Transverse colon (tissue), 3 donors: ENCODE measurements at regions not wholly inside any gene's neighbourhood (a gene's known extent, or its start where the extent isn't known, plus 50 kb on each side); places are given as distances from the start of the nearest gene placed in this dataset.

Source experiments
- POLR2A ChIP-seq: fragments of 450-650 bp; IDR thresholded peaks from one replicate; pipeline ENCODE4 v1.6.1; 2016; ENCODE audit warnings: antibody characterized with exemption, mild to moderate bottlenecking, moderate library complexity
- TF ChIP-seq, protein P1 (sequence below), 5 experiments: fragments of 200-600 bp in 3 of 5; fragments of 450-650 bp in 2 of 5; sonication (generic) in 3 of 5; IDR thresholded peaks; 1 replicate in 2 of 5; 2 replicates in 3 of 5; pipeline ENCODE4 v1.5.1; 2016 to 2017; ENCODE audit warnings: antibody characterized with exemption in 5 of 5, inconsistent platforms in 3 of 5, mild to moderate bottlenecking in 2 of 5, moderate library complexity in 1 of 5

DNA sequence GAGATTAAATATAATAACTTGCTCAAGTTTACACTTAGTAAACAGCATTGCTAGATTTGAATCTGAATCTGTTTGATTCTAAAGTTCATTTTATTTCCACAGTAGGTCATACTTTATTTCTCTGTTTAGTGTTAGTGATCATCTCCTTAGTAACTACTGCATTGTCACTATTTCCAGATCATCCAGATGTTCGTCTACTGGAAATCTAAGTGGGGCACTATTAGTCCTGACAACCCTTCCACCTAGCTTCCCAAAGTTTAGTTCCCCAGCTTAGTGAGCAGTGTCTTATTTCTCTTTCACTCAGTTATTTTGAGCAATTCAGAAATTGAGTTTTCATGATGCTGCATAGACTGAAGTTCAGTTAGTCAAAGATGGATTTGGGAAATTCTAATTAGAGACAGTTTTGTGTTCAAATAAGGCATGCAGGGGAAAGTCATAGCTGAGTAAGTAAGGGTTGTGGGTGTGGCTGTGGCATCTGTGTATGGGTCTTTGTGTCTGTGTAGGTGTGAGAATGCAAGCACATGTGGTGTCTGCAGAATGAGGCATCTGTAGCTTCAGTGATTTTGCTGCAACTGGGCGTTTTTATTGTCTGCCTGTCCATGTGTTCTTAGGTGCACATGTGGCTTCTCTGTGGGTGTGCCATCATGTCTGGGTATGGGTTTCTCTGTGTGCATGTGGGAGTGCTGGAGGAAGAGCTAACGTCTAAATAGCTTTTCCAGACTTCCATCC lies 107.3 kb downstream of the NTMT2 start:
- TF ChIP-seq POLR2A = no peak
- TF ChIP-seq, protein P1, sequence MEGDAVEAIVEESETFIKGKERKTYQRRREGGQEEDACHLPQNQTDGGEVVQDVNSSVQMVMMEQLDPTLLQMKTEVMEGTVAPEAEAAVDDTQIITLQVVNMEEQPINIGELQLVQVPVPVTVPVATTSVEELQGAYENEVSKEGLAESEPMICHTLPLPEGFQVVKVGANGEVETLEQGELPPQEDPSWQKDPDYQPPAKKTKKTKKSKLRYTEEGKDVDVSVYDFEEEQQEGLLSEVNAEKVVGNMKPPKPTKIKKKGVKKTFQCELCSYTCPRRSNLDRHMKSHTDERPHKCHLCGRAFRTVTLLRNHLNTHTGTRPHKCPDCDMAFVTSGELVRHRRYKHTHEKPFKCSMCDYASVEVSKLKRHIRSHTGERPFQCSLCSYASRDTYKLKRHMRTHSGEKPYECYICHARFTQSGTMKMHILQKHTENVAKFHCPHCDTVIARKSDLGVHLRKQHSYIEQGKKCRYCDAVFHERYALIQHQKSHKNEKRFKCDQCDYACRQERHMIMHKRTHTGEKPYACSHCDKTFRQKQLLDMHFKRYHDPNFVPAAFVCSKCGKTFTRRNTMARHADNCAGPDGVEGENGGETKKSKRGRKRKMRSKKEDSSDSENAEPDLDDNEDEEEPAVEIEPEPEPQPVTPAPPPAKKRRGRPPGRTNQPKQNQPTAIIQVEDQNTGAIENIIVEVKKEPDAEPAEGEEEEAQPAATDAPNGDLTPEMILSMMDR (IDR thresholded peaks at IDR 0.05) = no peak
